Right ventricle myocardium inferior (tissue), 1 donor: ENCODE measurements at regions not wholly inside any gene's neighbourhood (a gene's known extent, or its start where the extent isn't known, plus 50 kb on each side); places are given as distances from the start of the nearest gene placed in this dataset.
A peak's percentile ranks its signal among the peaks of the same experiment; 100 is the strongest.

ENCODE experiments used
- ATAC-seq: fragments of 200-7000 bp; cut with Tn5 transposase; one replicate; pipeline ENCODE4 v1.9.1; 2020; ENCODE audit warnings: mild to moderate bottlenecking, moderate library complexity
- DNase-seq: peaks from one replicate; pipeline ENCODE4 v3.0.0; 2021; ENCODE audit errors: missing footprints
- intact Hi-C: fragments of 100-400 bp; cut with DNase I; formaldehyde crosslinking; loops from one replicate; pipeline ENCODE4 v1.11.0; 2022
- donor health status: DM: no; HTN: yes; CAD: no; lungs with severe emphysema.

GRCh38 chr5:116389601-116390000 lies 185.0 kb downstream of the SEMA6A start:
- intact Hi-C loops, result no loop called here
- ATAC-seq (no peak), DNase-seq (no peak)

GRCh38 chr5:116388564-116389258 lies 185.9 kb downstream of the SEMA6A start:
- intact Hi-C loops, result no loop called here
- ATAC-seq, result peak; percentile 26

GRCh38 chr5:116387738-116388137 lies 186.9 kb downstream of the SEMA6A start:
- ATAC-seq, result no peak
- intact Hi-C loops, result no loop called here
- no peak for DNase-seq

More at GRCh38 chr5:116388564-116389258, 185.9 kb downstream of the SEMA6A start:
- no peak for DNase-seq

- DNase-seq (no peak), ATAC-seq (no peak)
- intact Hi-C loops, result no loop called here
These were observed 188.0 kb downstream of the SEMA6A start for GRCh38 chr5:116386633-116387032.

GRCh38 chr5:116382874-116383266 lies 191.8 kb downstream of the SEMA6A start:
- no peak for DNase-seq
- intact Hi-C loops, result no loop called here
- no peak for ATAC-seq

GRCh38 chr5:116382032-116382873 lies 192.4 kb downstream of the SEMA6A start:
- intact Hi-C loops, result no loop called here
- DNase-seq (no peak), ATAC-seq (no peak)

- intact Hi-C loops, result no loop called here
These were observed 193.4 kb downstream of the SEMA6A start for GRCh38 chr5:116381201-116381600.

GRCh38 chr5:116380621-116381020 lies 194.0 kb downstream of the SEMA6A start:
- DNase-seq (no peak), ATAC-seq (no peak)
- intact Hi-C loops, result no loop called here

More at GRCh38 chr5:116381201-116381600, 193.4 kb downstream of the SEMA6A start:
- DNase-seq (no peak), ATAC-seq (no peak)

- ATAC-seq, result no peak
These were observed 195.3 kb downstream of the SEMA6A start for GRCh38 chr5:116379306-116379705.

GRCh38 chr5:116378777-116379121 lies 195.9 kb downstream of the SEMA6A start:
- intact Hi-C loops, result no loop called here
- ATAC-seq, result no peak
- no peak for DNase-seq

More at GRCh38 chr5:116379306-116379705, 195.3 kb downstream of the SEMA6A start:
- no peak for DNase-seq
- intact Hi-C loops, result no loop called here

- DNase-seq (no peak), ATAC-seq (peak; percentile 50)
- intact Hi-C loops, result no loop called here
These were observed 196.4 kb downstream of the SEMA6A start for GRCh38 chr5:116378007-116378776.

GRCh38 chr5:116377276-116378006 lies 197.2 kb downstream of the SEMA6A start:
- DNase-seq, result no peak
- intact Hi-C loops, result no loop called here
- no peak for ATAC-seq

GRCh38 chr5:116375926-116376325 lies 198.7 kb downstream of the SEMA6A start:
- no peak for DNase-seq
- intact Hi-C loops, result no loop called here
- no peak for ATAC-seq

GRCh38 chr5:116374434-116374852 lies 200.2 kb downstream of the SEMA6A start:
- DNase-seq (no peak), ATAC-seq (no peak)
- intact Hi-C loops, result no loop called here

GRCh38 chr5:116372931-116373597 lies 201.6 kb downstream of the SEMA6A start:
- DNase-seq (no peak), ATAC-seq (no peak)
- intact Hi-C loops, result loop anchor here (1.0 kb wide), 1 partner anchor 66 kb away; no protein-coding TSS in a partner anchor

GRCh38 chr5:116371935-116372334 lies 202.7 kb downstream of the SEMA6A start:
- intact Hi-C loops, result no loop called here
- DNase-seq (no peak), ATAC-seq (no peak)

GRCh38 chr5:116371431-116371830 lies 203.2 kb downstream of the SEMA6A start:
- intact Hi-C loops, result no loop called here
- DNase-seq (no peak), ATAC-seq (no peak)

GRCh38 chr5:116370886-116371285 lies 203.7 kb downstream of the SEMA6A start:
- DNase-seq (no peak), ATAC-seq (no peak)
- intact Hi-C loops, result no loop called here
